ENCODE measurements at regions not wholly inside any gene's neighbourhood (a gene's known extent, or its start where the extent isn't known, plus 50 kb on each side); places are given as distances from the start of the nearest gene placed in this dataset.

- no peaks in the 10 kb centered on the region for H3K9me3 ChIP-seq (ENCODE audit: control insufficient read depth, insufficient read depth, low read depth, low read length)
- H3K4me3 ChIP-seq (replicated peaks in 1 of 4; ENCODE audit: control extremely low read depth in 1 of 4, insufficient read depth in 1 of 4, low read depth in 3 of 4, low read length in 4 of 4) = no peak overlapping the region
- H2AFZ ChIP-seq (ENCODE audit: low read length) = peak overlapping the region; percentile 38
- H4K20me1 ChIP-seq (ENCODE audit: control insufficient read depth, extremely low read depth, insufficient read depth, low read length) = no peaks in the 10 kb centered on the region
- H3K9ac ChIP-seq (ENCODE audit: insufficient read depth, low read length) = no peak overlapping the region
- H3K4me2 ChIP-seq (ENCODE audit: extremely low read depth, insufficient read depth, low read length) = peak overlapping the region; percentile 67
- H3K4me1 ChIP-seq (ENCODE audit: control insufficient read depth, extremely low read depth, insufficient read depth, low read length) = peaks cover 2% of the 10 kb centered on the region
- H3K36me3 ChIP-seq (ENCODE audit: control insufficient read depth, insufficient read depth, low read length) = no peaks in the 10 kb centered on the region
- no peaks in the 10 kb centered on the region for H3K79me2 ChIP-seq (ENCODE audit: control insufficient read depth, insufficient read depth, low read length)
- peak; percentile 87 to 99 for DNase-seq (ENCODE audit: low read depth in 2 of 2)
- H3K27ac ChIP-seq (ENCODE audit: insufficient read depth, low read length) = peak overlapping the region; percentile 59
- TF ChIP-seq EZH2 (IDR thresholded peaks at IDR 0.05; ENCODE audit: low read length, missing control alignments) = no peak
- TF ChIP-seq CTCF (conservative IDR thresholded peaks at IDR 0.05 in 1 of 2, IDR thresholded peaks at IDR 0.05 in 1 of 2; ENCODE audit: low read depth in 1 of 2, low read length in 2 of 2) = no peak
- H3K27me3 ChIP-seq (ENCODE audit: control insufficient read depth, insufficient read depth, low read length) = no peaks in the 10 kb centered on the region
Observed at GRCh38 chr3:115239717-115240116, 92.6 kb upstream of the ZBTB20 start.

GRCh38 chr3:115244350-115244749 is 97.3 kb upstream of the ZBTB20 start:
- no peak overlapping the region for H2AFZ ChIP-seq (ENCODE audit: low read length)
- no peak overlapping the region for H3K9ac ChIP-seq (ENCODE audit: insufficient read depth, low read length)
- H3K27me3 ChIP-seq (ENCODE audit: control insufficient read depth, insufficient read depth, low read length) = no peaks in the 10 kb centered on the region
- TF ChIP-seq CTCF (conservative IDR thresholded peaks at IDR 0.05 in 1 of 2, IDR thresholded peaks at IDR 0.05 in 1 of 2; ENCODE audit: low read depth in 1 of 2, low read length in 2 of 2) = no peak
- no peak overlapping the region for H3K4me3 ChIP-seq (replicated peaks in 1 of 4; ENCODE audit: control extremely low read depth in 1 of 4, insufficient read depth in 1 of 4, low read depth in 3 of 4, low read length in 4 of 4)
- DNase-seq (ENCODE audit: low read depth in 2 of 2) = no peak
- peaks cover 9% of the 10 kb centered on the region for H3K4me1 ChIP-seq (ENCODE audit: control insufficient read depth, extremely low read depth, insufficient read depth, low read length)
- H3K9me3 ChIP-seq (ENCODE audit: control insufficient read depth, insufficient read depth, low read depth, low read length) = no peaks in the 10 kb centered on the region
- H4K20me1 ChIP-seq (ENCODE audit: control insufficient read depth, extremely low read depth, insufficient read depth, low read length) = no peaks in the 10 kb centered on the region
- H3K79me2 ChIP-seq (ENCODE audit: control insufficient read depth, insufficient read depth, low read length) = no peaks in the 10 kb centered on the region
- H3K36me3 ChIP-seq (ENCODE audit: control insufficient read depth, insufficient read depth, low read length) = no peaks in the 10 kb centered on the region
- H3K27ac ChIP-seq (ENCODE audit: insufficient read depth, low read length) = no peak overlapping the region
- no peak overlapping the region for H3K4me2 ChIP-seq (ENCODE audit: extremely low read depth, insufficient read depth, low read length)

GRCh38 chr3:115245438-115245837 is 98.3 kb upstream of the ZBTB20 start:
- Histone ChIP-seq H3K4me3 (replicated peaks in 1 of 4; ENCODE audit: control extremely low read depth in 1 of 4, insufficient read depth in 1 of 4, low read depth in 3 of 4, low read length in 4 of 4) (no peak overlapping the region), H3K4me1 (ENCODE audit: control insufficient read depth, extremely low read depth, insufficient read depth, low read length) (peaks cover 8% of the 10 kb centered on the region), H3K9me3 (ENCODE audit: control insufficient read depth, insufficient read depth, low read depth, low read length) (no peaks in the 10 kb centered on the region), H4K20me1 (ENCODE audit: control insufficient read depth, extremely low read depth, insufficient read depth, low read length) (no peaks in the 10 kb centered on the region), H3K79me2 (ENCODE audit: control insufficient read depth, insufficient read depth, low read length) (no peaks in the 10 kb centered on the region), H3K4me2 (ENCODE audit: extremely low read depth, insufficient read depth, low read length) (no peak overlapping the region), H2AFZ (ENCODE audit: low read length) (no peak overlapping the region), H3K27me3 (ENCODE audit: control insufficient read depth, insufficient read depth, low read length) (no peaks in the 10 kb centered on the region), H3K9ac (ENCODE audit: insufficient read depth, low read length) (no peak overlapping the region), H3K27ac (ENCODE audit: insufficient read depth, low read length) (no peak overlapping the region), H3K36me3 (ENCODE audit: control insufficient read depth, insufficient read depth, low read length) (no peaks in the 10 kb centered on the region)
- DNase-seq (ENCODE audit: low read depth in 2 of 2) = peak; percentile 86 to 98
- TF ChIP-seq EZH2 (IDR thresholded peaks at IDR 0.05; ENCODE audit: low read length, missing control alignments) = no peak
- TF ChIP-seq CTCF (conservative IDR thresholded peaks at IDR 0.05 in 1 of 2, IDR thresholded peaks at IDR 0.05 in 1 of 2; ENCODE audit: low read depth in 1 of 2, low read length in 2 of 2) = no peak
